ENCODE measurements at regions not wholly inside any gene's neighbourhood (a gene's known extent, or its start where the extent isn't known, plus 50 kb on each side); places are given as distances from the start of the nearest gene placed in this dataset.

DNA sequence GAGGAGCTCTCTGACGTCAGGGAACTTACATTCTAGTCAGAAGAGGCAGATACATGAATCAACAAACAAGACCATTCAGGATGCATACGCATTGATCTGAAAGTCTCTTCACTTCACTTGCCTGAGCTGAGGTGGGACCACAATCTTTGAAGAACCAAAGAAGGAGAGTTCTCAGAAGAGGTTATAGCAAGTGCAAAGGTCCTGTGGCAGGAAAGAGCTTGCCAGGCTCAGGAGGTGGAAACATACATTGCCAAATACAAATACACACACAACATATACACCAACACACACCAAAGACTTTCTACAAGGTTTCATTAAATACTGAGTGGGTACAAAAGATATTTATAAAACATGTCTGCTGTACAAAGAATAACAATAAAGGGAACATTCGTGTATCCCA is 86.8 kb upstream of the GJB5 start:
- no peaks in the 10 kb centered on the region for H3K36me3 Mint-ChIP-seq (ENCODE audit: low read depth)
- H3K27me3 Mint-ChIP-seq = peaks cover 25% of the 10 kb centered on the region
- no peak overlapping the region for H3K27ac Mint-ChIP-seq
- H3K4me1 Mint-ChIP-seq (ENCODE audit: low read depth) = no peaks in the 10 kb centered on the region
- peaks cover 10% of the 10 kb centered on the region for H3K9me3 Mint-ChIP-seq
- H3K4me3 Mint-ChIP-seq = no peak overlapping the region

DNA sequence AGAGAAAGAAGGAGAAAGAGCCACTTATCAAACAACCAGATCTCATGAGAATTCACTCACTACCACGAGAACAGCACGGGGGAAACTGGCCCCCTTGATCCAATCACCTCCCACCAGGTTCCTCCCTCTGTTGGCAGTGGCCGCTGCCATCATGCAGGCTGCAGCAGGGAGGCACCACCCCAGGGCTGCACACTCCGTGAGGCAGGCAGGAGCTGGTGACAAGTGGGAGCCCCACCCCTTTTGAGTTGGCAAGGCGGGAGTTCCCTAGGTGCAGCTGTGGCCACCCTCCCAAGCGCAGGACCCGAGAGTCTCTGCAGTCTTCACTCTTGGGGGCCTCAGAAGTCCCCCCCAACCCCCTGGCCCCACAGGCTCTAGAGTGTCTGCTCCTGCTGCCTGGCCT is 83.9 kb upstream of the GJB5 start:
- Mint-ChIP-seq H3K27me3 (peaks cover 26% of the 10 kb centered on the region), H3K27ac (no peak overlapping the region)

DNA sequence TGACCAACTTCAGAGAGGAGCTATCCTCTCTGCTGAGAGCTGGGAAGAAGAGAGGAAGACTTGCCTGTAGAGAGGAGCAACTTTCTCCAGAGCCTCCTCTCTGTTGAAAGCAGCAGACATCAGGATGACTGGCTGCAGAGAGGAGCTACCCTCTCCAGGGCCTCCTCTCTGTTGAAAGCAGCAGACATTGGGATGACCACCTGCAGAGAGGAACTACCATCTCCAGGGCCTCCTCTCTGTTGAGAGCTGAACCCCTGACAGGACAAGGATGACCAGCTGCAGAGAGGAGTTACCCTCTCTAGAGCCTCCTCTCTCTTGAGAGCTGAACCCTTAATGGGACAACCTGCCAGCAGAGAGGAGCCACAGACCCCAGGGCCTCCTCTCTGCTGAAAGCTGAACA is 83.0 kb upstream of the GJB5 start:
- peaks cover 10% of the 10 kb centered on the region for H3K9me3 Mint-ChIP-seq
- H3K4me1 Mint-ChIP-seq (ENCODE audit: low read depth) = no peaks in the 10 kb centered on the region
- H3K36me3 Mint-ChIP-seq (ENCODE audit: low read depth) = no peaks in the 10 kb centered on the region
- no peak overlapping the region for H3K4me3 Mint-ChIP-seq
- peaks cover 32% of the 10 kb centered on the region for H3K27me3 Mint-ChIP-seq
- H3K27ac Mint-ChIP-seq = no peak overlapping the region

More for the DNA sequence above, 83.9 kb upstream of the GJB5 start:
- H3K36me3 Mint-ChIP-seq (ENCODE audit: low read depth) = no peaks in the 10 kb centered on the region
- peaks cover 10% of the 10 kb centered on the region for H3K9me3 Mint-ChIP-seq
- H3K4me3 Mint-ChIP-seq = no peak overlapping the region
- H3K4me1 Mint-ChIP-seq (ENCODE audit: low read depth) = no peaks in the 10 kb centered on the region

DNA sequence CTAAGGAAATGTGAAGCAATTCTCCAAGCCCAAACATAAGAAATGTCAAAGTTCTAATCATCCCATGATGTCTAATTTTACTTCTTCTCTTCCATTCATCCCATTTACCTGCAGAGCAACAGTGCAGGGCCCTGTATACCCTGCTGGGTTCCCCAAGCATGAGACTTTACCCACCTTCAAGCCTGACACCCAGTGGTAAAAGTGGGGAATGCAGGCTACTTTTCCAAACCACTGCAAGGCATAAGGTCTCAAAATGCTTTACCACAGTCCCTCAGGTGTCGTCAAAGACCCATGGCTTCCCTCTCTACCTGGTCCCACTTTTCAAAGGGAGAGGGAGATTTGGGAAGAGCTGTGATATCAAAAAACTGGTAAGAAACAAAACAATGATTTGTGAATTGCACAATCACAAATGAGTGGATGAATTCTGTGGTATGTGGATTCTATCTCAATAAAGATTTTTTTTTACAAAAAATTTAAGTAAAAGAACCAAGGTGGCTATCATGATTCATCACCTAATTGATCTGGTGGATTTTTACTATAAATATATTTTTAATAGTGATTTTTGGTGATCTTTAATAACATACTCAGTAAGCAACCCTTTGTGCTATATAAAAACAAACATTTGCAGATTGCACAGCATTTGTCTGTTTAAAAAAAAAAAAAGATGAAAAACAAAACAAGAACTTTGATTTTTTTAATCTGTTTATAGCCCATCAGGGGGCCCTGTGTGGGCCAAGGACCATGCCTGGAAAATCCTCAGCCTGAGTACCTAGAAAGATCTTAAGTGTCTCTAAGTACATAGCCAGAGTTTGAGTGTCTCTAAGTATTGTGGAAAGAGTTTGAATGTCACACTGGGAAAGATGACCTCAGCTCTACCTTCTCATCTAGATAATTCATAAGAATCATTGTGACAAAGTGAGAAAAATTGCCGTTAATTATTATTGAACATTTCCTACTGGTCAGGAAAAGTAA is 73.1 kb upstream of the GJB5 start:
- peaks cover 20% of the 10 kb centered on the region for H3K27me3 Mint-ChIP-seq
- H3K4me3 Mint-ChIP-seq = no peak overlapping the region
- no peak overlapping the region for H3K27ac Mint-ChIP-seq
- H3K9me3 Mint-ChIP-seq = no peaks in the 10 kb centered on the region
- H3K36me3 Mint-ChIP-seq (ENCODE audit: low read depth) = no peaks in the 10 kb centered on the region
- peaks cover 11% of the 10 kb centered on the region for H3K4me1 Mint-ChIP-seq (ENCODE audit: low read depth)

DNA sequence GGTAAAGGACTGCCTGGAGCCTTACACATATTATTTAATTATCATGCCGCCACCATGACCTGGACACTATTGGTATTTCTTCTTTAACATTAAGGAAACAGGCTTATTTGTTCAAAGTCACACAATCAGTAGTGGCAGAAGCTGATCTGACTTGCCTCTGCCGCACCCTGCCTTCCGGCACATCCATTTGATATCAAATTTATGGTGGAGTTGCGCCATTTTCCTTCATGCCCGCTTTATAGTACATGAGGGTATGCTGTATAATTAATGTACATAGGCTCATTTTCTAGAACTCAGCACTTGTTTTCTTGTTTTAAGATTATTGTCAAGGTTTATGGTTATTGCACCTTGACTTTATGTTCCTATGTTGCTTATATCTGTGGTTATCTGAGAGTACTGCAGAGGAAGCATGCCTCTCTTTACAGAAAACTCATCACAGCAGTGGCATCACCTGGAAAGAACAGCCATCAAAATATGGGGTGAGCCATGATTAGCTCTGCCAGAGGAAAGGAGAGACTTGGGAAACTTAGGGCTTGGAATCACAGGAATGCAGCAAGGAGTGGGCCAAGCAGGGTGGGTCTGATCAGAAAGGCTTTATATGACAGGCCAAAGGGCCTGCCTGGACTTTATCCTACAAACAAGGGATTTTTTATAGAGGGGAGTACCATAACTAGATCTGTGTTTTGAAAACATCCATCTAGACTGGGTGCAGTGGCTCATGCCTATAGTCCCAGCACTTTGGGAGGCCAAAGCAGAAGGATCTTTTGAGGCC is 72.2 kb upstream of the GJB5 start:
- Mint-ChIP-seq H3K27ac (no peak overlapping the region), H3K36me3 (ENCODE audit: low read depth) (no peaks in the 10 kb centered on the region), H3K27me3 (peaks cover 13% of the 10 kb centered on the region), H3K4me3 (no peak overlapping the region), H3K9me3 (no peaks in the 10 kb centered on the region), H3K4me1 (ENCODE audit: low read depth) (peaks cover 11% of the 10 kb centered on the region)

DNA sequence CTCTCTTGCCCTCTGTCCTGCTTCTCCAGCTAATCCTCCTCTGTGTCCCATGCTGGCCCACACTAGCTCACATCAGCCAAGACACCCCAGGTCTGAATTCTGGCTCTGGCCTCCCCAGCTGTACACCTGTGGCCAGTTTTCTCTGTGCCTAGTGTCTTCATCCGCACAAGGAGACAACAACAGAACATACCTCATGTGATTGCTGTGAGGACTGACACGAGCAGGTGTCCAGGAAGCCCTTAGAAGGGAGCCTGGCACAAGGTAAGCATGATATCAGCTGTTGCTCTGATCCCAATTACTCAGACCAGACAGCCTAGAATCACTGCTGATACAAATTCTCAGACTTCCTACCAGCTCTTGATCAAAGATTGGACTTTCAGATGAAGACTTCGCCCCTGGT is 71.2 kb upstream of the GJB5 start:
- H3K4me3 Mint-ChIP-seq = no peak overlapping the region
- peaks cover 11% of the 10 kb centered on the region for H3K4me1 Mint-ChIP-seq (ENCODE audit: low read depth)
- peaks cover 17% of the 10 kb centered on the region for H3K27me3 Mint-ChIP-seq
- no peaks in the 10 kb centered on the region for H3K9me3 Mint-ChIP-seq
- H3K27ac Mint-ChIP-seq = no peak overlapping the region
- no peaks in the 10 kb centered on the region for H3K36me3 Mint-ChIP-seq (ENCODE audit: low read depth)

DNA sequence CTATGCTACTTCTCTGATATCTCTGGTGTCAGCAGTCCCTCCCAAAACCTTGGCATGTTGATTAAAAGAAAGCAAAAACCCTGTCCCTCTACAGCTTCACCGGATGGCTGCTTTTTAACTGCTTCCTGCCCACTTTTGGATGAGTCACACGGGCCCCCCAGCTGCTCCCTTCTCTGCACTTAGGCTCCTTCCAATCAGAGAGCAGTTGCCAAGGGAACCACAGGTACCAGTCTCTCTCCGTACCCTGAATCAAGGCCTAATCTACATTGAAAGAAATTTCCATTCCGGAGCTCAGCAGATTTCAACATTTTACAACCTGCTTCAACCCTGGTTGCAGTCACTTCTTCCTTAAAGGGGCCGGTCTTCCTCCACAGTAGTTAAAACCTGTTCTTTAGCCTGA is 70.6 kb upstream of the GJB5 start:
- Mint-ChIP-seq H3K27me3 (peaks cover 10% of the 10 kb centered on the region), H3K4me3 (no peak overlapping the region), H3K36me3 (ENCODE audit: low read depth) (no peaks in the 10 kb centered on the region), H3K4me1 (ENCODE audit: low read depth) (peaks cover 11% of the 10 kb centered on the region), H3K9me3 (no peaks in the 10 kb centered on the region), H3K27ac (no peak overlapping the region)

DNA sequence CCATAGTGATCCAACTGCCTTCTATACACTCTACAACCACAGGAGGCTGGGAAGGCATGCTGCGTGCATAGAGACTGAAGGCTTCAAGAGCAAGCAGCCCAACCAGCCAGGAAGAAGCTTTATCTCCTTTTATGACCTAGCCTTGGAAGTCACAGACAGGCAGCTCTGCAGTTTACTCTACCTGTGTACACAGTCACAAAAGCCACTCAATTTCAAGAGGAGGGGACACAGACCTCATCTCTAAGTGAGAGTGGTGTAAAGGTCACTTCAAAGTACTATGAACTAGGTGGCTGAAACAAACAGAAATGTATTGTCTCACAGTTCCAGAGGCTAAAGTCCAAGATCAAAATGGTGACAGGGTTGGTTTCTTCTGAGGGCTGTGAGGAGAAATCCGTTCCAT is 69.6 kb upstream of the GJB5 start:
- H3K4me3 Mint-ChIP-seq = no peak overlapping the region
- H3K4me1 Mint-ChIP-seq (ENCODE audit: low read depth) = peaks cover 11% of the 10 kb centered on the region
- H3K27me3 Mint-ChIP-seq = peaks cover 14% of the 10 kb centered on the region
- H3K9me3 Mint-ChIP-seq = no peaks in the 10 kb centered on the region
- H3K27ac Mint-ChIP-seq = no peak overlapping the region
- no peaks in the 10 kb centered on the region for H3K36me3 Mint-ChIP-seq (ENCODE audit: low read depth)

DNA sequence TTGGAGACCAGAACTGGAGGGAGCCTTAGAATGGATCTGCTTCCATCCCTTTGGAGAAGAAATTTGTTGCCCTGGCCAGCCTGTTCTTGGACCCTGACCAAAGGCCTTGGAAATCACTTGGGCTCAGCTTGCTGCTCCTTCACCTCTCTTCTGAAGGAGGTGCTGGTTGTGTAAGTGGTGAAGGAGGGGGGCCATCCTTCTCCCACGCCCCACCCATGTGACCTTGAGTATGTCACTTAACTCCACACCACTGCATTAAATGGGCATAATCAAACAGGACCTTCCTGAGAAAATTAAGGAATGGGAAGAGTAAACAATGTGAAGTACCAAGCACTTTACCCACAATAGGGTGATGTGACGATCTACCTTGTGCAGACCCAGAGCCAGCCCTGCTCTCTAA is 68.3 kb upstream of the GJB5 start:
- Mint-ChIP-seq H3K27me3 (peaks cover 18% of the 10 kb centered on the region), H3K36me3 (ENCODE audit: low read depth) (no peaks in the 10 kb centered on the region), H3K4me1 (ENCODE audit: low read depth) (peaks cover 11% of the 10 kb centered on the region), H3K9me3 (no peaks in the 10 kb centered on the region), H3K4me3 (no peak overlapping the region), H3K27ac (no peak overlapping the region)

DNA sequence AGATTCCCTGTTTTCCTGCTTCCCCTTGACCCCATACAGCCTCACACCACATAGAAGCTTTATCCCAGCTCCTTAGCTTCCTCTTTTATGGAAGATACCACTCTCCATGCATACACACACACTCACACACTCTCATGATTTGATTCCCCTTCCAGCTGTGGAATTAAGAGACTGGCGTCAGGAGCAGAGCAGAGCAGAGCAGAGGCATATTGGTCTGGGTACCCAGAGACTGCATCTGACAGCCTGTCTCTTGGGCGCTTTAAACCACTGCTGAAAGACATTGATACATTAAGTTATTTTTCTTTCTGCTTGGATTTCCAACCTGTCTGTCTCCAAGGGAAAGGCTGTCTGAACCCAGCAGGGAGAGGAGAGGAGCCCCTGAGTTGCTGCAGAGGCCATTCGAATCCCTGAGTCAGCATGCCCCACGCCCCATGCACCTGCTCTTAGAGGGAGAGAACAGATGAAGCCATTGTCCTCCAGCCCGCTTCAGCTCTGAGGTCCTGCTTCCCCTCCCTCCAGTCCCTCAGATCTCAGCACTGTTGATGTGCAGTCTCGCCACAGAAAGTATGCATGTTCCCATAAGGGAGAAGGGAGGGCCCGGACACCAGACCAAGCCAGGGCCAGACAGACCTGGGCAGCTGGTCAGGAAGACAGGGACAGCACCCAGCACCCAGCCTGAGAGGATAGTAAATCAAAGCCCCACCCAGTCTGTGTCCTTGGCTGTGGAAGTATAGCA is 66.7 kb upstream of the GJB5 start:
- Mint-ChIP-seq H3K27me3 (peaks cover 18% of the 10 kb centered on the region), H3K9me3 (no peaks in the 10 kb centered on the region), H3K4me3 (no peak overlapping the region), H3K36me3 (ENCODE audit: low read depth) (no peaks in the 10 kb centered on the region), H3K4me1 (ENCODE audit: low read depth) (peaks cover 11% of the 10 kb centered on the region), H3K27ac (no peak overlapping the region)

DNA sequence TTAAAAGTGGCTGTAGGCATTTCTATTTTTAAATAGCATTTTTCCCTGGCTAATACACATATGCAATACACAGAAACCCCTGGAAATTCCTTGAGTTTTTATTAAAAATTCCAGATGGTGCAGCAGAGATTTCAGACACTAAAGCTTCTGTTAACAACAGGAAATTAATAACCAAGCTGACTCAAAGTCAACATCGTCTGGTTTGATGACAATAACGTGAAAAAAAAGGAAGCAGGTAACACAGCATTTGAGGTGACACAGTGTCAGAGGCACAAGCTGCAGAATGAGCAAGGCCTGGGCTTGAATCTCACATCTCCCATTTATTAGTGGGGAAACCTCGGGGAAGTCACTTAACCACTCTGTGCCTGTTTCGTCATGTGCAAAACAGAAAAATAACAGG is 64.6 kb upstream of the GJB5 start:
- peaks cover 18% of the 10 kb centered on the region for H3K27me3 Mint-ChIP-seq
- no peak overlapping the region for H3K27ac Mint-ChIP-seq
- no peak overlapping the region for H3K4me3 Mint-ChIP-seq
- no peaks in the 10 kb centered on the region for H3K36me3 Mint-ChIP-seq (ENCODE audit: low read depth)
- no peaks in the 10 kb centered on the region for H3K4me1 Mint-ChIP-seq (ENCODE audit: low read depth)
- H3K9me3 Mint-ChIP-seq = no peaks in the 10 kb centered on the region

DNA sequence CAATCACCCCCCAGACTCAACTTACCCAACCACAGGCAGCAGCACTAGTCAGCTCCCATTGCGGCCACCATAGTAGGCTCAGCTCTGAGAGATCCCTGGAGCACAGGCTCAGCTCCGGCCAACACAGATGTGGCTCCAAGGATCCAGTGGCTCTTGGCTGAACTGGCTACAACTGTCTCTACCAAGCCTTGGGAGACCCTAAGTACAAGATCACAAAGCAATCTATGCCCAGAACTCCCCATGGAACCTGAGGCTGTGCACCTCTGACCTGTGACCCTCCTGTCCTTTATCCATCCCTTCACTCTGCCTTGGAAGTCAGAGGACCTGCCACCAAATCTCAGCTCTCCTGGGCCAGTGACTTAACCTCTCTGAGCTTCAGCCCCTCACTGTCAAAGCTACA is 61.8 kb upstream of the GJB5 start:
- no peak overlapping the region for H3K27ac Mint-ChIP-seq
- H3K36me3 Mint-ChIP-seq (ENCODE audit: low read depth) = no peaks in the 10 kb centered on the region
- H3K4me3 Mint-ChIP-seq = no peak overlapping the region
- H3K4me1 Mint-ChIP-seq (ENCODE audit: low read depth) = no peaks in the 10 kb centered on the region
- H3K27me3 Mint-ChIP-seq = peaks cover 15% of the 10 kb centered on the region
- H3K9me3 Mint-ChIP-seq = no peaks in the 10 kb centered on the region

DNA sequence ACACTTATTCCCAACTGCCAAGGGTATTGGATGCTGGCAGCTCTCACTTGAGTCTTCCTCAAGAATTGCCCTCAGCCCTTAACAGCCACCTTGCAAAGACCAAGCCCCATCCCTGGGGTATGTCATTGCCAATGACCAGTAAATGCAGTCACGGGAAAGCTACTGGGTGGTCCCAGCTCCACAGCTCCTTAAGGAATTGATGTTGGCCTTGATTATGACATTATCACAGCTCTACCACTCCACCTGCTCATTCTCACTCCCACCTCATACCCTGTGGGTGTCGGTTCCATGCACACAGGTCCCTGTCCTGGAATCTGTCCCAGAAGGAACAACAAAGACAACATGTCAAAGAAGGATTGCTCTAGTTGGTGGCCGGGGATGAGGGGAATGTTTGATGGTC is 60.5 kb upstream of the GJB5 start:
- H3K27me3 Mint-ChIP-seq = peaks cover 10% of the 10 kb centered on the region
- H3K36me3 Mint-ChIP-seq (ENCODE audit: low read depth) = no peaks in the 10 kb centered on the region
- H3K4me1 Mint-ChIP-seq (ENCODE audit: low read depth) = no peaks in the 10 kb centered on the region
- H3K27ac Mint-ChIP-seq = no peak overlapping the region
- no peaks in the 10 kb centered on the region for H3K9me3 Mint-ChIP-seq
- H3K4me3 Mint-ChIP-seq = no peak overlapping the region

DNA sequence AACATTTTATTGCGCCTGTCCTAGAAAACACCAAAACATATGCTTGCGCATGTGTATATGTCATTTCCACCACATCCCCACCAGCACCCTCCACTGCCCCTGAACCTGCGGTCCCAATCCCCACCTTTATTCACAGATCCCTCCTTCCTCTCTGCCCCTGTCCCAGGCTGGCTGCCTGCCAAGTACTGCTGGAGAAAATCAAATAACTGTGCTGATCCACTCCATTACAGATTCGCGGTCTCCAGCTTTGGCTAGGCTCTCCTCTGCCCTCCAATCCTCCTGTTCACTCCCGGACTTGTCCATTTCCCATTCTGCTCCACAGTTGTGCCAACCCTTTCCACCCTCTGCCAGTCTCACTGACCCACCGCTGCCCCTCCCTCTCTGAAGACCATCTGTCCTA is 59.3 kb upstream of the GJB5 start:
- Mint-ChIP-seq H3K9me3 (no peaks in the 10 kb centered on the region), H3K4me1 (ENCODE audit: low read depth) (no peaks in the 10 kb centered on the region), H3K4me3 (no peak overlapping the region), H3K36me3 (ENCODE audit: low read depth) (no peaks in the 10 kb centered on the region), H3K27me3 (peaks cover 6% of the 10 kb centered on the region), H3K27ac (no peak overlapping the region)

DNA sequence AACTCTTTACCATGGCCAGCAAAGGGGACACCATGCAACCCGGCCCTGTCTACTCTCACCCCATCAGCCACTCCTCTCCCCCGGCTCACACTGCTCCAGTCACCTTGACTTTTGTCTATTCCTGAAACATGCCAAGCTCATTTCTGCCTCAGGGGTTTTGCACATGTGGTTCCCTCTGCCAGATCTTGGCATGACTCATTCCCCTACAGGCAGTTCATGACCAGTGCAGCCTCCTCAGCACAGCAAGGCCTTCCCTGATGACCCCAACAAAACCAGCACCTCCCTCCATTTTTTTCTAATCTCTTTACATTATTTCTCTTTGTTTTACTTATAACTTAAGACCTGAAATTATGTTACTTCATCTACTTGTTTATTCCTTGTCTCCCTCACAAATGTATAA is 58.6 kb upstream of the GJB5 start:
- H3K27me3 Mint-ChIP-seq = peaks cover 3% of the 10 kb centered on the region
- H3K27ac Mint-ChIP-seq = no peak overlapping the region
- H3K36me3 Mint-ChIP-seq (ENCODE audit: low read depth) = no peaks in the 10 kb centered on the region
- H3K9me3 Mint-ChIP-seq = no peaks in the 10 kb centered on the region
- no peak overlapping the region for H3K4me3 Mint-ChIP-seq
- H3K4me1 Mint-ChIP-seq (ENCODE audit: low read depth) = no peaks in the 10 kb centered on the region

Measured in stimulated activated naive CD8-positive, alpha-beta T cell treated with anti-CD3 and anti-CD28 coated beads, Interleukin-15, Interleukin-2, amounts not matched to agents 100 ng/mL and 50 ng/mL, for 24 hours (primary cell).